ENCODE measurements at regions not wholly inside any gene's neighbourhood (a gene's known extent, or its start where the extent isn't known, plus 50 kb on each side); places are given as distances from the start of the nearest gene placed in this dataset.

- no peak for TF ChIP-seq CTCF (IDR thresholded peaks at IDR 0.05; ENCODE audit: poor library complexity, severe bottlenecking)
- no peak for TF ChIP-seq EZH2 (IDR thresholded peaks at IDR 0.05; ENCODE audit: borderline replicate concordance, insufficient read depth, low read length, poor library complexity, severe bottlenecking)
- no peak for TF ChIP-seq TAF1 (IDR thresholded peaks at IDR 0.05; ENCODE audit: low read depth)
- TF ChIP-seq REST (IDR thresholded peaks at IDR 0.05; ENCODE audit: borderline replicate concordance), result no peak
- no peak for TF ChIP-seq RAD21 (conservative IDR thresholded peaks at IDR 0.05)
- no peak for TF ChIP-seq EP300 (conservative IDR thresholded peaks at IDR 0.05; ENCODE audit: poor library complexity, severe bottlenecking)
These were observed 445.0 kb upstream of the DMAC1 start for GRCh38 chr9:8244505-8245092.
